GM21360 (cell line): ENCODE measurements at regions not wholly inside any gene's neighbourhood (a gene's known extent, or its start where the extent isn't known, plus 50 kb on each side); places are given as distances from the start of the nearest gene placed in this dataset.
"Not testable (repeated sequence)": the region's sequence is repeated elsewhere in the genome, so short reads cannot be mapped to it uniquely, and the experiment has no call there.

Experiments used
- ATAC-seq: cut with Tn5 transposase; IDR thresholded peaks from one replicate; pipeline ENCODE4 v1.9.1; 2021; ENCODE audit warnings: mild to moderate bottlenecking, moderate library complexity; ENCODE audit not compliant: unreplicated experiment

GRCh38 chr10:32143302-32143847 lies 87.2 kb upstream of the KIF5B start:
- no peak for ATAC-seq

- ATAC-seq, result no peak
Observed at GRCh38 chr10:32142646-32143045, 86.4 kb upstream of the KIF5B start.

GRCh38 chr10:32141018-32141807 lies 85.0 kb upstream of the KIF5B start:
- ATAC-seq, result no peak

- ATAC-seq, result no peak
Observed at GRCh38 chr10:32140403-32140802, 84.2 kb upstream of the KIF5B start.

- ATAC-seq, result no peak
Observed at GRCh38 chr10:32139223-32140073, 83.2 kb upstream of the KIF5B start.

- ATAC-seq, result not testable (repeated sequence)
Observed at GRCh38 chr10:32136927-32137326, 80.7 kb upstream of the KIF5B start.

- not testable (repeated sequence) for ATAC-seq
Observed at GRCh38 chr10:32135796-32136195, 79.6 kb upstream of the KIF5B start.

- no peak for ATAC-seq
Observed at GRCh38 chr10:32132357-32132946, 76.2 kb upstream of the KIF5B start.

- no peak for ATAC-seq
Observed at GRCh38 chr10:32131388-32131787, 75.2 kb upstream of the KIF5B start.

GRCh38 chr10:32130788-32131187 lies 74.6 kb upstream of the KIF5B start:
- no peak for ATAC-seq

GRCh38 chr10:32125023-32125422 lies 68.8 kb upstream of the KIF5B start:
- ATAC-seq, result no peak

GRCh38 chr10:32123021-32123420 lies 66.8 kb upstream of the KIF5B start:
- ATAC-seq, result no peak

GRCh38 chr10:32121648-32122047 lies 65.4 kb upstream of the KIF5B start:
- ATAC-seq, result no peak

GRCh38 chr10:32120147-32120546 lies 63.9 kb upstream of the KIF5B start:
- no peak for ATAC-seq

GRCh38 chr10:32114508-32114907 lies 58.3 kb upstream of the KIF5B start:
- ATAC-seq, result no peak

GRCh38 chr10:32112055-32112454 lies 55.8 kb upstream of the KIF5B start:
- ATAC-seq, result no peak

GRCh38 chr10:32111585-32111984 lies 55.4 kb upstream of the KIF5B start:
- no peak for ATAC-seq

- no peak for ATAC-seq
Observed at GRCh38 chr10:32110790-32111189, 54.6 kb upstream of the KIF5B start.

GRCh38 chr10:32109603-32110002 lies 53.4 kb upstream of the KIF5B start:
- ATAC-seq, result no peak
